Stimulated activated effector memory CD8-positive, alpha-beta T cell treated with anti-CD3 and anti-CD28 coated beads, Interleukin-12 subunit alpha, Interleukin-12 subunit beta, amount 100 ng/mL, for 72 hours (primary cell): ENCODE measurements at regions not wholly inside any gene's neighbourhood (a gene's known extent, or its start where the extent isn't known, plus 50 kb on each side); places are given as distances from the start of the nearest gene placed in this dataset.

ENCODE experiments used
- ATAC-seq: fragments of 150-1000 bp; cut with Tn5 transposase; 2 replicates; pipeline ENCODE4 v1.10.0; 2021
- DNase-seq, 2 donors: peaks; one replicate each; pipeline ENCODE4 v3.0.0; 2021 to 2022; ENCODE audit warnings: low spot score in 2 of 2
- H3K27ac Mint-ChIP-seq: one replicate; pipeline ENCODE4 v1.8.0; 2022; ENCODE audit warnings: mild to moderate bottlenecking, mixed read lengths
- H3K36me3 Mint-ChIP-seq: one replicate; pipeline ENCODE4 v1.8.0; 2022; ENCODE audit warnings: mild to moderate bottlenecking, mixed read lengths
- H3K4me1 Mint-ChIP-seq: one replicate; pipeline ENCODE4 v1.8.0; 2022; ENCODE audit warnings: mixed read lengths
- H3K4me3 Mint-ChIP-seq: one replicate; pipeline ENCODE4 v1.8.0; 2022; ENCODE audit warnings: mild to moderate bottlenecking, mixed read lengths
- H3K9me3 Mint-ChIP-seq: one replicate; pipeline ENCODE4 v1.8.0; 2022; ENCODE audit warnings: mixed read lengths

GRCh38 chr22:47288680-47289079 lies 526.2 kb downstream of the TBC1D22A start:
- Mint-ChIP-seq H3K9me3 (no peaks in the 10 kb centered on the region), H3K4me1 (no peaks in the 10 kb centered on the region)

GRCh38 chr22:47287516-47287915 lies 525.1 kb downstream of the TBC1D22A start:
- H3K4me3 Mint-ChIP-seq: no peak overlapping the region
- no peak overlapping the region for H3K27ac Mint-ChIP-seq
- no peak for DNase-seq
- H3K4me1 Mint-ChIP-seq: no peaks in the 10 kb centered on the region
- no peaks in the 10 kb centered on the region for H3K9me3 Mint-ChIP-seq
- no peaks in the 10 kb centered on the region for H3K36me3 Mint-ChIP-seq
- no peak for ATAC-seq

More at GRCh38 chr22:47288680-47289079, 526.2 kb downstream of the TBC1D22A start:
- DNase-seq: no peak
- Mint-ChIP-seq H3K4me3 (no peak overlapping the region), H3K27ac (no peak overlapping the region), H3K36me3 (no peaks in the 10 kb centered on the region)
- no peak for ATAC-seq

GRCh38 chr22:47286590-47286989 lies 524.1 kb downstream of the TBC1D22A start:
- ATAC-seq (no peak), DNase-seq (no peak)
- no peaks in the 10 kb centered on the region for H3K4me1 Mint-ChIP-seq
- H3K4me3 Mint-ChIP-seq: no peak overlapping the region
- H3K27ac Mint-ChIP-seq: no peak overlapping the region
- no peaks in the 10 kb centered on the region for H3K9me3 Mint-ChIP-seq
- H3K36me3 Mint-ChIP-seq: no peaks in the 10 kb centered on the region

GRCh38 chr22:47285981-47286380 lies 523.5 kb downstream of the TBC1D22A start:
- no peaks in the 10 kb centered on the region for H3K36me3 Mint-ChIP-seq
- H3K9me3 Mint-ChIP-seq: no peaks in the 10 kb centered on the region
- DNase-seq (no peak), ATAC-seq (no peak)
- no peak overlapping the region for H3K4me3 Mint-ChIP-seq
- H3K27ac Mint-ChIP-seq: no peak overlapping the region
- no peaks in the 10 kb centered on the region for H3K4me1 Mint-ChIP-seq

GRCh38 chr22:47284822-47285221 lies 522.4 kb downstream of the TBC1D22A start:
- H3K9me3 Mint-ChIP-seq: no peaks in the 10 kb centered on the region
- no peaks in the 10 kb centered on the region for H3K4me1 Mint-ChIP-seq
- no peak for ATAC-seq
- no peak for DNase-seq
- H3K4me3 Mint-ChIP-seq: no peak overlapping the region
- no peaks in the 10 kb centered on the region for H3K36me3 Mint-ChIP-seq
- H3K27ac Mint-ChIP-seq: no peak overlapping the region

- no peak for ATAC-seq
- Mint-ChIP-seq H3K27ac (no peak overlapping the region), H3K36me3 (no peaks in the 10 kb centered on the region), H3K9me3 (no peaks in the 10 kb centered on the region), H3K4me1 (no peaks in the 10 kb centered on the region), H3K4me3 (no peak overlapping the region)
- DNase-seq: no peak
Observed at GRCh38 chr22:47284360-47284759, 521.9 kb downstream of the TBC1D22A start.

GRCh38 chr22:47283616-47284270 lies 521.3 kb downstream of the TBC1D22A start:
- H3K9me3 Mint-ChIP-seq: no peaks in the 10 kb centered on the region
- no peaks in the 10 kb centered on the region for H3K4me1 Mint-ChIP-seq
- H3K4me3 Mint-ChIP-seq: no peak overlapping the region
- H3K27ac Mint-ChIP-seq: no peak overlapping the region
- no peak for DNase-seq
- no peak for ATAC-seq
- H3K36me3 Mint-ChIP-seq: no peaks in the 10 kb centered on the region

- Mint-ChIP-seq H3K4me1 (no peaks in the 10 kb centered on the region), H3K9me3 (no peaks in the 10 kb centered on the region), H3K27ac (no peak overlapping the region), H3K36me3 (no peaks in the 10 kb centered on the region), H3K4me3 (no peak overlapping the region)
- ATAC-seq (no peak), DNase-seq (no peak)
Observed at GRCh38 chr22:47282851-47283250, 520.4 kb downstream of the TBC1D22A start.

- Mint-ChIP-seq H3K36me3 (no peaks in the 10 kb centered on the region), H3K27ac (no peak overlapping the region), H3K4me1 (no peaks in the 10 kb centered on the region), H3K4me3 (no peak overlapping the region), H3K9me3 (no peaks in the 10 kb centered on the region)
- ATAC-seq: no peak
- DNase-seq: no peak
Observed at GRCh38 chr22:47282366-47282765, 519.9 kb downstream of the TBC1D22A start.

GRCh38 chr22:47281126-47282106 lies 519.0 kb downstream of the TBC1D22A start:
- DNase-seq: no peak
- no peaks in the 10 kb centered on the region for H3K4me1 Mint-ChIP-seq
- no peaks in the 10 kb centered on the region for H3K36me3 Mint-ChIP-seq
- no peak overlapping the region for H3K27ac Mint-ChIP-seq
- no peak for ATAC-seq
- no peaks in the 10 kb centered on the region for H3K9me3 Mint-ChIP-seq
- H3K4me3 Mint-ChIP-seq: no peak overlapping the region

GRCh38 chr22:47280301-47280700 lies 517.9 kb downstream of the TBC1D22A start:
- H3K4me3 Mint-ChIP-seq: no peak overlapping the region
- ATAC-seq: no peak
- H3K9me3 Mint-ChIP-seq: no peaks in the 10 kb centered on the region
- no peaks in the 10 kb centered on the region for H3K36me3 Mint-ChIP-seq
- H3K27ac Mint-ChIP-seq: no peak overlapping the region
- DNase-seq: no peak
- no peaks in the 10 kb centered on the region for H3K4me1 Mint-ChIP-seq

GRCh38 chr22:47279746-47280145 lies 517.3 kb downstream of the TBC1D22A start:
- Mint-ChIP-seq H3K27ac (no peak overlapping the region), H3K4me1 (no peaks in the 10 kb centered on the region), H3K9me3 (no peaks in the 10 kb centered on the region), H3K4me3 (no peak overlapping the region), H3K36me3 (no peaks in the 10 kb centered on the region)
- ATAC-seq (no peak), DNase-seq (no peak)

- no peak overlapping the region for H3K27ac Mint-ChIP-seq
- no peaks in the 10 kb centered on the region for H3K36me3 Mint-ChIP-seq
- H3K9me3 Mint-ChIP-seq: no peaks in the 10 kb centered on the region
- H3K4me3 Mint-ChIP-seq: no peak overlapping the region
- ATAC-seq (no peak), DNase-seq (no peak)
- H3K4me1 Mint-ChIP-seq: no peaks in the 10 kb centered on the region
Observed at GRCh38 chr22:47279337-47279736, 516.9 kb downstream of the TBC1D22A start.

- no peak for ATAC-seq
- Mint-ChIP-seq H3K4me3 (no peak overlapping the region), H3K4me1 (no peaks in the 10 kb centered on the region), H3K9me3 (no peaks in the 10 kb centered on the region), H3K27ac (no peak overlapping the region), H3K36me3 (no peaks in the 10 kb centered on the region)
- DNase-seq: no peak
Observed at GRCh38 chr22:47278655-47279054, 516.2 kb downstream of the TBC1D22A start.

GRCh38 chr22:47277531-47277930 lies 515.1 kb downstream of the TBC1D22A start:
- H3K4me1 Mint-ChIP-seq: no peaks in the 10 kb centered on the region
- no peak overlapping the region for H3K4me3 Mint-ChIP-seq
- no peak for DNase-seq
- H3K27ac Mint-ChIP-seq: no peak overlapping the region
- no peak for ATAC-seq
- no peaks in the 10 kb centered on the region for H3K9me3 Mint-ChIP-seq
- H3K36me3 Mint-ChIP-seq: no peaks in the 10 kb centered on the region

GRCh38 chr22:47276991-47277390 lies 514.5 kb downstream of the TBC1D22A start:
- no peak for ATAC-seq
- Mint-ChIP-seq H3K4me3 (no peak overlapping the region), H3K36me3 (no peaks in the 10 kb centered on the region), H3K4me1 (no peaks in the 10 kb centered on the region), H3K9me3 (no peaks in the 10 kb centered on the region), H3K27ac (no peak overlapping the region)
- DNase-seq: no peak
